Cardiac septum (tissue), 1 donor: ENCODE measurements at regions not wholly inside any gene's neighbourhood (a gene's known extent, or its start where the extent isn't known, plus 50 kb on each side); places are given as distances from the start of the nearest gene placed in this dataset.

Source experiments
- DNase-seq: peaks from one replicate; pipeline ENCODE4 v3.0.0-alpha.2; 2020; ENCODE audit warnings: low spot score
- intact Hi-C: fragments of 100-400 bp; cut with DNase I; formaldehyde crosslinking; loops from one replicate; pipeline ENCODE4 v1.14.0; 2022
- donor health status: DM: no; HTN: no; CAD: no.

DNA sequence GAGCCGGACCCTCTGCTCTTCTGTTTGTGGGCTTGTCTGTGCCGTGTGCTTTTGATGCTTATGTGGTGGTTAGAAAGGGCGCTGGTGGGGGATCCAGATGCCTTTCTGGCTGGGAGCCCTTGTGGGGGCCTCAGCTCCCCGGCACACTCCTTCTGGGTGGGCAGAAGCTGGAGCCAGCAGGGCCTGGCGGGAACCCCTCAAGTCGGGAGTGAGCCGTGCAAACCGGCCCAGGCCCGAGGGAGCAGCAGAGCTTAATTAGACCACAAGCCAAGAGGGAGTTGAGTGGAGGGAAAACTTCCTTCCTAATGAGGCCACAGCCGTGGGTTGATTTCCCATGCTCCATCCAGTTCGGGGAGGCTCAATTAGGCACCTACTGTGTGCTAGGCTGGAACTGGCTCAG is 76.0 kb upstream of the RNU6ATAC start:
- intact Hi-C loops: no loop called here
- no peak for DNase-seq

DNA sequence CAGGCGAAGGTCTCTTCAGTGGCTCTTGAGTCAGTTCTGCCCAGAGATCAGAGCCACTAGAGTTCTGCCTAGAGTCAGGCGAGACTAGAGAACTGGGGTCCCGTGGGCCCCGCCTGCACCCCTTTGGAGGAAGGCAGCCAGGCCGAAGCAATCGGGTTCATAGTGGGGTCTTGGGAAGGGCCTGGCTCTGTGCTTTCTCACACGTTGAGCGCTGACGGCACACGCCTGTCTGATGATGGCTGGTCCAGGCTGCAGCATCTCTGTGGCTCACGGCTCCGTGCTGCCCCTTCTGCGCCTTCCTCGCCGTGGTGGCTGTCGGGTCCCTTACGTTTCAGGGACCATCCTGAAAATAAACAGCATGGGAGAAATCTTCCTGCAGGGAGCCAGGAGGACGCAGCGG is 78.3 kb upstream of the RNU6ATAC start:
- no peak for DNase-seq
- intact Hi-C loops: no loop called here

DNA sequence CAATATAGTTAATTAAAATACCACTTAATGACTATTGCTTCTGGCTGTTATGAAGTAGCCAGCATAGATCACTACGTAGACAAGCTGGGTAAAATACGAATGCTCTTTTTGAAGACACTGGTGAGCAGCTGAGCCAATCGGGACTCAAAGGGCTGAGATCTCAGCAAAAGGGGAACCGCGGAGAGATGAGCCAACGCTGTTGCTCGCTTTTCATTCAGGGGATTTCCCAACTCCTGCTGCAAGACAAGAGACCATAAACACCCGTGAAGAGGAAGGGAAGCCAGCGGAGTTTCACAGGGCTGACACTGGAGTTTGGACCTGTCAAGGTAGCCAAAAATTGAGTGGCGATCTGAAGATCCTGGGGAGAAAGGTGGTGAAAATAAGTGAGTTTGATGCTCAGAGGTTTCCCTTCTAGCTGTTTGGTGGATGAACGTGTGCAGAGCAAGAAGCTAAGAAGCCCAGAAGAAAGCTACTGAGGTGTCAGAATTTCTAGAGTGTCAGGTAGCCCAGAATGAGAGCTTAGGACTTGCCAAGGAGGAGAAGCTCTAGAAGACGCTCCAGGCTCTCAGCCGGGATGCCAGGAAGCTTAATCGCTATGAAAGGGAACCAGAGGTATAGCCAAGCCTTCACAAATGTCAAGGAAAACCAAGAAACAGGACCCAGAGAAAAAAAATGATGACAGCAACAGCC is 79.6 kb upstream of the RNU6ATAC start:
- peak; percentile 88 for DNase-seq
- intact Hi-C loops: no loop called here

DNA sequence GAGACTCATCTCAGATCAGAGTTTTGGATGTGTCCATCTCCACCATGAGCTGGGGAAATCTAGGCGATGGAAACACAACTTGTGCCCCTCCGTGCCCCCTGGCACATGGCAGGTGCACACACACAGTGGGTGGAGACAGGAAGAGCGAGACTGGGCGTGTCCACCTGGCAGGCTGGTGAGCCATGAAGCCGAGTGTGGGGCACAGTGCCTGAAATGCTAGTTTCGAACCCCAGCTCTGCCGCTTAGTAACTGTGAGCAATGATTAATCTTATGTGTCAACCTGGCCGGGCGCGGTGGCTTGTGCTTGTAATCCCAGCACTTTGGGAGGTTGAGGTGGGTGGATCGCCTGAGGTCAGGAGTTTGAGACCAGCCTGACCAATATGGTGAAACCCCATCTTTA is 80.8 kb upstream of the RNU6ATAC start:
- intact Hi-C loops: no loop called here
- DNase-seq: no peak

DNA sequence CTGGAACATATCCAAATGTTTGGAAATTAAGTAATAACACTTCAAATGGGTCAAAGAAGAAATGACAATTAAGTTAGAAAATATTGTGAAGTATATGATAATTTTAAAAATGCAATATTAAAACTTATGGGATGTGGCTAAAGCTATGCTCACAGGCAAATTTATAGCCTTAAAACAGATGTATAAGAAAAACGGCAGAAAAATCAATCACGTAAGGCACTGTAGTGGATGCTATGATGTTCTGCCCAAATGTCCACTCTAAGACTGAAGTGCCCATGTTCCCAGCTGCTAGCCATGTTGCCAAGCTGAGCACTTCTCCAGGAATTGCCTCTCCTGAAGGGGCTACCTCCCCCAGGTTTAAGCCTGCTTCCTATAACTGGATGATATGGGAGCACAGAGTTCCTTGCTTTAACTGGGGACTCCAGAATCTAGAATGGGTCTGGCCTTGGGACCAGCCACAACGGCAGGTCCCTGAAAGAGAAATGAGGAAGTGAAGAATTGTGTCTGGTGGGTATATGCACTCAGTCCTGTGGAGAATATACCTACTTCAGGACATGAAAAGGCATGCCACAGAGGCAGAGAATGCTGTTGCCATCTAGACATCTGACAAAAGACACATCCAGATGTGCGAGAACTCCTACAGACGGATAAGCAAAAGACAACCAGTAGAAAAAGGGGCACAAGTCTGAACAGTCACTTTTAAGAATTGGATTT is 78.2 kb upstream of the RXRA start:
- intact Hi-C loops: no loop called here
- no peak for DNase-seq

DNA sequence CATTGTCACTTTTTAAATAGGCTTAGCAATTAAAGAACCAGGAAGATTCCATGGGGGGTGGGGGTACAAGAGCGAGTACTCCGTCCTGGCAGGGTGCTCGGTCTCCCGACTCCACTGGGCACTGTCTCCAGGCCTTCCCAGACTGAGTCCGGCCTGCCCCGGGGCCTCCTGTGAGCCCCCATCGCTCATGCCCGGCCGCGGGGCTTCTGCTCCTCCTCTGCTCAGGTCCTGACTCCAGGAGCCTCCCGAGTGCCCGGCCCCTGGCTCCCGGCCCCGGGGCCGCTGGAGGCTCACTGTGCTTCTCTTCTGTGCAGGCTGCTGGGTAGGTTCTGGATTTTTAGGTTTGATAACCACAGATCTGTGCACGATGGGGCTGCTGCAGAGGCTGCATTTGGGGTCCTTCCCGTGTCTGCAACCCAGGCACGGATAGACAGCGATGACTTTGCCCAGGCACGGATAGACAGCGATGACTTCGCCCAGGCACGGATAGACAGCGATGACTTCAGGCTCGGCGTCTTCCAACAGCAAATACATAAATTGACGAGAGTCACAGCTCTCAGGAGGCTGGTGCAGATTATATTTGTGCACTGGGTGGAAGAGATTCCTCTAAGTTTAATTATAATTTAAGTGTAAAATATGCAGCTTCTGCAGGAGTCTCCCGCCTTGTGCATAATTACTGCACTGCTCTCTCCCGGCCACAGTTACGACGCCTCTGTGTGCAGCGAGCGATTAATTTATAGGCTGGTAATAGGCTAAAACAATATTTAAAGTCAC is 74.8 kb upstream of the RXRA start:
- no peak for DNase-seq
- intact Hi-C loops: no loop called here

DNA sequence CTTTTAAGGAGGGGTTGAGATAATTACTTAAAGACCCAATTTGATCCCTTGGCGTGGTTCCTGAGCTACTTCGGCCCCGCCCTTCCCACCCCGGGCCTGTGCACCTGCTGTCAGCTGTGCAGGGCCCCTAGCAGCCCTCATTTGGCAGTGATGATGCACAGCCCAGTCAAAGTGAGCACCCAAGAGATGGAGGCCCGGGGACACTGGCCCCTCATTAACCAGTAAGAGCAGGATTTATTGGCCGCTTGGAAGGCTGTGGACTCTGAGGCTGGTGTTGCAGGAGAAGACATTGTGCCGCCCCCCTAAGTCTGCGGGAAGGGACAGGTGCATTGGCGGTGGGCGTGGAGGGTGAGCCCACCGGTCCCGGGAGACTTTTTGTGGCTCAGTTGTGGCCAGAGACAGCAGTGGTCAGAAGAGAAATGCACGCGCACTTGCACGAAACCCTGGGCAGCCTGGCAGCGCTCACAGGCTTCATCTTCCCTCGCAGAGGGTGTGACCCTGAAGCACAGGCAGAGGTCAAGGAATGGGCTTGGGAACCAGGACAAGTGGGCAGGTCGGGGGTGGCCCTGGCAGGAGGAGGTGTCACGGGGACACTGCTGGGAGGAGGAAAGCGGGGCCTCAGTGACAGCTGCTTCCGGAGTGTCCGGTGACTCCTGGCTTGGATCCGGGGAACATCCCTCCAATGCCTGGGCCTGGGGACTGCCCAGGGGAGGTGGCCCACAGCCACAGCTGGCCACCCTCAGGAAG is 74.0 kb upstream of the RXRA start:
- DNase-seq: no peak
- intact Hi-C loops: no loop called here

DNA sequence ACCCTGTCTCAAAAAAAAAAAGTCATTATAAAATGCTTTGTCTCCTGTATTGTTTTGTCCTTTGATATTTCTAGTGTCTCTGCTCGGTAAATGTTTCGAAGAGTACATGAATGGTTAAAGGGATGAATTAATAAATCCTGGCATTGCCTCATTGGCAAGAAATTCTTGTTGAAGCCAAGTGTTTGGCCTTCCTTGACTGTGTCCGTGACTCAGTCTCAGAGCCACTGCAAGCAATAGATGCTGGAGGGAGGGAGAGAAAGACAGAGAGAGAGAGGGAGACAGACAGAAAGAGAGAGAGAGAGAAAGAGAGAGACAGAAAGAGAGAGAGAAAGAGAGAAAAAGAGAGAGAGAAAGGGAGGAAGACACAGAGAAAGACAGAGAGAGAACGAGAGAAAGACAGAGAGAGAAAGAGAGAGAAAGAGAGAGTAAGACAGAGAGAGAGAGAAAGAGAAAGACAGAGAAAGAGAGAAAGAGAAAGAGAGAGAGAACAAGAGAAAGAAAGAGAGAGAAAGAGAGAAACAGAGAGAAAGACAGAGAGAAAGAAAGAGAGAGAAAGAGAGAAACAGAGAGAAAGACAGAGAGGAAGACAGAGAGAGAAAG is 72.5 kb upstream of the RXRA start:
- intact Hi-C loops: no loop called here
- DNase-seq: no peak

DNA sequence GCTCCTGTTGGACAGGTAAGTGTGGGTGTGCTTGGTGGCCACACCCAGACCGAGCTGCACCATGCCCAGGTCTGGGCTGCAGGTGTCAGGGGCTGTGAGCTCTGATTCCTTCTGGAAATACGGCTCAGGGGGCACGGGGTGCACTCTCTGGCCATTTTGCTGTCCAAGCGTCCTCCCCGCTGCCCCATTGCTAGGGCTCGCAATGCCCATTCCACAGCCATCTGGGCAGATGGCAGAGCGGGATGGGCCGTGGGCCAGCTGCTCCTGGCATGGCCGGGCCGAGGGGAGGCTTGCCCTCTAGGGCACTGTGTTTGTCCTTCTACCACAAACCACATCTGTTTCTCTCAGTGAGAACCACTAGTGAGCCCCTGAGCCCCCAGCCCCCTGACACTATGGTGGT is 67.9 kb upstream of the RXRA start:
- intact Hi-C loops: no loop called here
- DNase-seq: no peak

DNA sequence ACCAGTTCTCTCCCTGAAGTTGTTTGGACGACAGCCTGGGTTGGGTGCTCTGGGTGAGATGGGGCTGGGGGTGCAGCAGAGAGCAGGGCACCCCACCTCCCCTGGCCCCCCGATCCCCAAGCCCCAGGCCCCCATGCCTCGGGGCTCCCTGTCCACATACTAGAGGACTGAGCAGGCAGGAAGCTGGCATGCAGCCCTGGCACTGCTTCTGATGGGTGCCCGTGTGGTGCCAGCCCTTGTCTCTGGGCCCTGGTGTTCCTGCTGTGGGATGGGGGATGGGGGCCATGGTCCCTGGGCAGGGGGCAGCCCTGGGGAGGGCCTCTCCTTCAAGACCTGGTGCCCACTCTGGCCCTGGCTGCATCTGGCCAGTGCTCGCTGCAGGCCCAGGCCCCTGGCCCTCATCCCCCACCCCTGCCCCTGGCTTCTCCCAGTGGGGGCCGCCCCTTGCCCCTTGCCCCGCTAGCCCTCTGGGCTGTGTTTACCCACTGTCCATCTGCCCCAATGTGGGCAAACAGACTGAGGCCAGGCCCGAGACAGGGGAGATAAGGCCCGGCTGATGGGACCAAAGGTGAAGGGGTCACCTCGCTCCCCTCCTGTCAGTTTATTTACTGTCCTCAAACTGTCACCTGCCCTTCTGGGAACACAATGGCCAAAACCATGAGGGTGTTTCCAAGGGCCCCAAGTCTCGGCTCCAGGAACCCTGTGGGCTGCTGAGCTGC is 67.3 kb upstream of the RXRA start:
- DNase-seq: no peak
- intact Hi-C loops: no loop called here

DNA sequence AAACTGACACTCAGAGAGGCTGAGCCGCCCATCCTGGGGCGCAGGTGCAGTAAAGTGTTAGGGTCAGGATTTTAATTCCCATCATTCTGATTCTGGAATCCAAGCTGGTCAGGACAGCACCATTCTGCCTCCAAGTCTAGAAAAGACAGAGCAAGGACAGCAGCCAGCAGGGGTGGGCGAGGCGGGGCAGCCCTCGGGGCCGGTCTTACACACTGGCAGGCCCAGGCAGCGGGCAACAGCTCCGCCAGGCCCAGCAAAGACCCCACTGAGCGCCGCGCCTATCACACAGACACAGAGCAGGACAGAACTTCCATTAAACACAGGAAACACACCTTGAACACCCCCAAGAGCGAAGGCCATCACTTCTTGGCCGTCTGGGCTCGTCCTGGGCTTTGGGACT is 66.5 kb upstream of the RXRA start:
- no peak for DNase-seq
- intact Hi-C loops: loop anchor here (2.0 kb wide), 1 partner anchor 37 kb away; no protein-coding TSS in a partner anchor

DNA sequence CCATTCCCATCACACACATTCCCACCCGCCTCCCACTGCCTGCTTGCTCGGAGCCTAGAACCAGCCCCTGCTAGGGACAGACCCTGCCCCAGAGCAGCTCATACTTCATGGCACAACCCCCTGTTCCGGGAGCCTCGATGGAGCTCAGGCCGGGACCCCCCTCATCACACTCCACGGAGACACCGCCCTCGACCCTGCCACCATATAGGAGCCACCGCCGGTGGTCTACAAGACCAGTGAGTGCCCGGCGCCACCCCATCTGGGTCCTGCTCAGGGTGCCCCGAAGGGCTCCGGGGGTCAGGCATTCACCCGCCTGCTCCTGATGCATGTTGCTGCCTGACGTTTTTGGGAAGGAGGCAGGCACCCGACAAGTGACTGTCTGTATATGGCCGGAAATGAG is 65.5 kb upstream of the RXRA start:
- DNase-seq: no peak
- intact Hi-C loops: loop anchor here (2.0 kb wide), 1 partner anchor 38 kb away; no protein-coding TSS in a partner anchor

DNA sequence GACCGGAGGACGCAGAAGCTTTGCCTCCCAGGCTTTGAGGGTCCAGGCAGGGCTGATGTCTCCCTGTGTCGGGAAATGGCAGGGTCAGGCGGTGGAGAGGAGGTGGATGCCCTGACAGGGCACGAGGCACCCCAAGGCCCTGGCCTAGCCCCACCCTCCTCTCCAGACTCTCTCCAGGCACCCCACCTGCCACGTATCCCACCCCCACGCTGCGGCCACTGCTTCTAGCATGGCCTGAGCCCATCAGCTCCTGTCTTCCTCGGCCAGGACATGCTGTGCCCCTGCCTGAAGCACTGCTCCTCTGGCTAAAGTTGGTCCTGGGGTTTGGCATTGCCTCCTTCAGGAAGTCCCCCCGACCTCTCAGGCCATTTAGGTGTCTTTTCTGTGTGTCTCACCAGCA is 64.2 kb upstream of the RXRA start:
- DNase-seq: no peak
- intact Hi-C loops: no loop called here

DNA sequence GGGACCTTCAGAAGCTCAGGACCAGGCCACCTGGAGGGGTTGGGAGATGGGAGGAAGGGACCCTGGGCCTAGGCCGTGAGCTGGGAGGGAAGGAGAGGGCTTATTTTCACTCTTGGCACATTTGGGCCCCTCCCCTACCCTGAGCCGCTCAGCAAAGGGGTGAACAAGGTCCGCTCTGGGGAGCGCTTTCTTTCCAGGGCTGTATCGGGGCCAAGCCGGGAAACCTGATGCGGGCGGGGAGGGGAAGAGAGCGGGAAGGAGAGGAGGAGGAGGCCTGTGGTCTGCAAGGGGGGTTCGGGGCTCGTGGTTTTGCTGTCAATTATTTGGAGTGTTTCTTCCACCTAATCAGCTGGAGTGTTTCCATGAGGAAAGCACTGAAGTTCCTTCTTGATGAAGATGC is 62.7 kb upstream of the RXRA start:
- DNase-seq: no peak
- intact Hi-C loops: no loop called here

DNA sequence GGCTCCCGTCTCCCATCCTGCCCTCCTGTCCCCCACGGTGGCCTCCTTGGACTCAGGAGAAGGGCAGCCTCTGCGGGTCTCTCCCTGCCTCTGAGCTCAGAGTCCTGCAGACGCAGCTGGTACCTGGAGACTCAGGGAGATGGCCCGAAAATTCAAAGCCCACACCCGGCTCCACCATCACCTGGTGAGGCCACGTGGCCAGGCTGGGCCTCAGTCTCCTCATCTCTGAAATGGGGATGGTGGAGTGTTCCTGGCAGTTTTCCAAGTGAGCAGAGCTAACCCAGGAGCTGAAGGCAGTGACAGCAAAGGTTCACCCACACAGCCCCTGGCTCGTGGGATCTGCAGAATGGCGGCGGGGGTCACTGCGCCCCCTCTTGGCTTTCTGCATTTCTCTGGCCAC is 62.1 kb upstream of the RXRA start:
- DNase-seq: no peak
- intact Hi-C loops: no loop called here

DNA sequence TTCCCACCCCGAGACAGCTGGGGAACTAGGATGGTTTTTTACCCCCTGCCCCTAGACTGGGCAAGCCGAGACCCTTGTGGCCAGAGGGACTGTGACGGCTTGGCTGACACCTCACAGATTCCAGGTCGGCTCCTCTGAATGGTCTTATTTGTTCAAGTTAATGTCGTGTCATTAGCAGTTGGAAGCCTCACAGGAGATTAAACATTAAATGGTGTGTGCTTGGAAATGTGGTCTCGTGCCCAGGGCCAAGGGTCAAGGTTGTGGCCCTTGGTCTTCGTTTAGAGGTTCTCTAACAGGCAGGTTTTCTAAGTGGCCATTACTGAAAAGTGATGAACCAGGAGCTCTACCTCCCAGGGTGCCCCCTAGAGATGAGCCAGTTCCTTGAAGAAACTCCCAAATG is 61.2 kb upstream of the RXRA start:
- intact Hi-C loops: no loop called here
- DNase-seq: no peak

DNA sequence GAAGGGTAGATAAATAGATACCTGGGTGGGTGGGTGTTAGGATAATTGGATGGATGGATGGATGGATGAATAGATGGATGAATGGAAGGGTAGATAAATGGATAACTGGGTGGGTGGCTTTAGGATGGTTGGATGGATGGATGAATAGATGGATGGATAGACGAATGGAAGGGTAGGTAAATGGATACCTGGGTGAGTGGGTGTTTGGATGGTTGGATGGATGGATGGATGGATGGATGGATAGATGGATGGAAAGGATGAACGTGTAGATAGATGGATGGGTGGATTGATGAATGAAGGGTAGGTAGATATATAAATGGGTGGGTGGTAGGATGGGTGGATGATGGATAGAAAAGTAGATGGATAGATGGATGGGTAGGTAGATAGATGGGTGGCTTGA is 59.8 kb upstream of the RXRA start:
- intact Hi-C loops: no loop called here
- no peak for DNase-seq

DNA sequence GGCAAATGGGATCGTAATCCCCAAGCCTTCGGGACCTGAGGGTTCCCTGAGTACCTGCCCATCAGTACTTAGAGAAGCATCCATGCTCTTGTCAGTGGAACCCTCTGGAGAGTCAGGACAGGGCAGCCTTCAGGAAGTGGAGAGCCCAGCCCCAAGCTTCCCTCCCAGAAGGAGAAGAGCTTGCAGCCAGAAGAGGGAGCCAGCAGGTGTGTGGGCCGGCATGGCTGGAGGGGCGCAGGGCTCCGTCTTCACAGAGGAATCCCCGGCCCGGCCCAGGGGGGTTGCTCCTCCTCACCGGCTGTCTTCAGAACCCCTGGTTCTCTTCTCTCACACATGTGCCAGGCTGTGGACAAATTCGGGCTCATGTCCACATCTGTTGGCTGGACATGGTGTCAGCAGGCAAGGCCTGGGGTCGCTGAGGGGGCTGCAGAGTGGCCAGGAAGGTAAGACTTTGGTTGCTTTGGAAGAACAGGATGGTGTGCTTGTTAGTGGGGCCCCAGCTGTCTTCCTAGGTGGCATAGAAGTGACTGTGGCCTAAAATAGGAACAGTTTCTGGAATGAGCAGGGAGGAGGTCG is 58.9 kb upstream of the RXRA start:
- intact Hi-C loops: no loop called here
- DNase-seq: no peak
